ENCODE measurements at regions not wholly inside any gene's neighbourhood (a gene's known extent, or its start where the extent isn't known, plus 50 kb on each side); places are given as distances from the start of the nearest gene placed in this dataset.

DNA sequence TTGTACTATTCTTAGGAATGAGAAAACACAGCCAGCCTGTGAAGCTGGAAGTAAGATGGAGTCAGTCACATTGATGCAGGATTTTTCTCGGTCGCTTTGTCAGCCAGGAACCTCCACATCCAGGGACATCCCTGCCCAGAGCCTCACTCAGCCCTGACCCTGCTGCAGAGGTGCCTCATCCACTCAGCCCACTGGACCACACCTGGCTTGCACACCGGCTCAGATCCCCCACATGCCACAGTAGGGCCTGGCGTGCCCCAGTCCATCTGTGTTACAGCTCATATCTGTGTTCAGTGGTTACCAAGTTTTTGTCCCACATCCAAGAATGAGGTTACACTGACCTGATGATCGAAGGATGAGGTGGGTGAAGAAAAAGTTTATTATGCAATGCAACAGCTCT, 1315.4 kb downstream of the SLITRK1 start:
- no peak for DNase-seq (ENCODE audit: low read depth)
- TF ChIP-seq MYC (IDR thresholded peaks at IDR 0.05; ENCODE audit: low read depth, low read length) (no peak), POLR2A (IDR thresholded peaks at IDR 0.05; ENCODE audit: extremely low read depth, insufficient read length) (no peak)
- TF ChIP-seq, protein P1, sequence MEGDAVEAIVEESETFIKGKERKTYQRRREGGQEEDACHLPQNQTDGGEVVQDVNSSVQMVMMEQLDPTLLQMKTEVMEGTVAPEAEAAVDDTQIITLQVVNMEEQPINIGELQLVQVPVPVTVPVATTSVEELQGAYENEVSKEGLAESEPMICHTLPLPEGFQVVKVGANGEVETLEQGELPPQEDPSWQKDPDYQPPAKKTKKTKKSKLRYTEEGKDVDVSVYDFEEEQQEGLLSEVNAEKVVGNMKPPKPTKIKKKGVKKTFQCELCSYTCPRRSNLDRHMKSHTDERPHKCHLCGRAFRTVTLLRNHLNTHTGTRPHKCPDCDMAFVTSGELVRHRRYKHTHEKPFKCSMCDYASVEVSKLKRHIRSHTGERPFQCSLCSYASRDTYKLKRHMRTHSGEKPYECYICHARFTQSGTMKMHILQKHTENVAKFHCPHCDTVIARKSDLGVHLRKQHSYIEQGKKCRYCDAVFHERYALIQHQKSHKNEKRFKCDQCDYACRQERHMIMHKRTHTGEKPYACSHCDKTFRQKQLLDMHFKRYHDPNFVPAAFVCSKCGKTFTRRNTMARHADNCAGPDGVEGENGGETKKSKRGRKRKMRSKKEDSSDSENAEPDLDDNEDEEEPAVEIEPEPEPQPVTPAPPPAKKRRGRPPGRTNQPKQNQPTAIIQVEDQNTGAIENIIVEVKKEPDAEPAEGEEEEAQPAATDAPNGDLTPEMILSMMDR (IDR thresholded peaks at IDR 0.05; ENCODE audit: low read depth, low read length) = no peak
- TF ChIP-seq, protein P2, sequence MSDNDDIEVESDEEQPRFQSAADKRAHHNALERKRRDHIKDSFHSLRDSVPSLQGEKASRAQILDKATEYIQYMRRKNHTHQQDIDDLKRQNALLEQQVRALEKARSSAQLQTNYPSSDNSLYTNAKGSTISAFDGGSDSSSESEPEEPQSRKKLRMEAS (IDR thresholded peaks at IDR 0.05; ENCODE audit: low read depth, low read length) = no peak
- no peak overlapping the region for H3K4me3 ChIP-seq (ENCODE audit: low read depth, low read length)

DNA sequence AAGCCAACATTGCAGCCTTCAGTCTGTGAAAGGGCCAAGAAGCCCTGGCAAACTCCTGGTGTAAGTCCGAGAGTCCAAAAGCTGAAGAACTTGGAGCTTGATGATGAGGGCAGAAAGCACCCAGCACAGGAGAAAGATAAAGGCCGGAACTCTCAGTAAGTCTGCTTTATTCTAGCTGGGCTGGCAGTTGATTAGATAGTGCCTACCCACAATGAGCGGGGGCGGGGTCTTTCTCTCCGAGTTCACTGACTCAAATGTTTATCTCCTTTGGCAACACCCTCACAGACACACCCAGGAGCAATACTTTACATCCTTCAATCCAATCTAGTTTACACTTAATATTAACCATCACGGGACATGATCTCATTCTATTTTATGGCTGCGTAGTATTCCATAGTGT, 1317.1 kb downstream of the SLITRK1 start:
- DNase-seq (ENCODE audit: low read depth) = no peak
- TF ChIP-seq, protein P1 (IDR thresholded peaks at IDR 0.05; ENCODE audit: low read depth, low read length) = no peak
- TF ChIP-seq POLR2A (IDR thresholded peaks at IDR 0.05; ENCODE audit: extremely low read depth, insufficient read length) (no peak), MYC (IDR thresholded peaks at IDR 0.05; ENCODE audit: low read depth, low read length) (no peak)
- TF ChIP-seq, protein P2 (IDR thresholded peaks at IDR 0.05; ENCODE audit: low read depth, low read length) = no peak

DNA sequence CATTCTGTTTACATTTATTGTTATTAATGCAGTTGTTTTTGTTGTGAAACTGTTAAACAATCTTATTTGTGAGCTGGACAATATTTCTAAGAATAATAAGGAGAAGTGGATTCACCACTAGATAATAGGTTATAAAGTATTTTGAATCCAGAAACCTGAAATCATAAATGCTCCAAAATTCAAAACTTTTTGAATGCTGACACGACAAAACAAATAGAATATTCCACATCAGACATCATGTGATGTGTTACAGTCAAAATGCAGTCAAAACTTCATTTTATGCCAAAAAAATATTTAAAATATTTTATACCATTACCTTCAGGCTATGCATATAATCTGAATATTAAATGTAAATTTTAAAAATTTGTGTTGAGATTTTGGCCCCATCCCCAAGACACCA, 1321.4 kb downstream of the SLITRK1 start:
- no peak for DNase-seq (ENCODE audit: low read depth)
- TF ChIP-seq POLR2A (IDR thresholded peaks at IDR 0.05; ENCODE audit: extremely low read depth, insufficient read length) (no peak), MYC (IDR thresholded peaks at IDR 0.05; ENCODE audit: low read depth, low read length) (no peak)
- TF ChIP-seq, protein P1 (IDR thresholded peaks at IDR 0.05; ENCODE audit: low read depth, low read length) = no peak
- TF ChIP-seq, protein P2 (IDR thresholded peaks at IDR 0.05; ENCODE audit: low read depth, low read length) = no peak
- H3K4me3 ChIP-seq (ENCODE audit: low read depth, low read length) = no peak overlapping the region

More for the DNA sequence above, 1317.1 kb downstream of the SLITRK1 start:
- H3K4me3 ChIP-seq (ENCODE audit: low read depth, low read length) = no peak overlapping the region

DNA sequence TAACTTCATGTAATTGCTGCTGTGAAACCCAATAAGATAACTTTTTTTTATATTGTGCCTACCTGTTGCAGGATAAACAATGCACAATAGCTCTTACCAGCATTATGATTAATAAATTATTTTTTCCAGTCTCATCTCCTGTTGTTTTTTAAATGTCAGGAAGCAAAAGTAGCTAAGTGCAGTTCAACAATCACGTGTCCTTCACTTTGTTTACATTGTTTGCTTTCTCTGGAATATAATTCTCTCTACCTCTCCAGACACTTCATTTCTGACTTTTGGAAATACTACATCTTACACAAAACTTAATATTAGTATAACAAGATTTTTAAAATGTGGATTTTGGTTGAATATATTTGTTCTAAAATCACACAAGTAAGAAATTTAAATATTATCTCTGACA, 1359.4 kb downstream of the SLITRK1 start:
- no peak overlapping the region for H3K4me3 ChIP-seq (ENCODE audit: low read depth, low read length)
- no peak for TF ChIP-seq POLR2A (IDR thresholded peaks at IDR 0.05; ENCODE audit: extremely low read depth, insufficient read length)
- TF ChIP-seq, protein P2 (IDR thresholded peaks at IDR 0.05; ENCODE audit: low read depth, low read length) = no peak
- no peak for TF ChIP-seq MYC (IDR thresholded peaks at IDR 0.05; ENCODE audit: low read depth, low read length)
- TF ChIP-seq, protein P1 (IDR thresholded peaks at IDR 0.05; ENCODE audit: low read depth, low read length) = no peak
- DNase-seq (ENCODE audit: low read depth) = no peak

DNA sequence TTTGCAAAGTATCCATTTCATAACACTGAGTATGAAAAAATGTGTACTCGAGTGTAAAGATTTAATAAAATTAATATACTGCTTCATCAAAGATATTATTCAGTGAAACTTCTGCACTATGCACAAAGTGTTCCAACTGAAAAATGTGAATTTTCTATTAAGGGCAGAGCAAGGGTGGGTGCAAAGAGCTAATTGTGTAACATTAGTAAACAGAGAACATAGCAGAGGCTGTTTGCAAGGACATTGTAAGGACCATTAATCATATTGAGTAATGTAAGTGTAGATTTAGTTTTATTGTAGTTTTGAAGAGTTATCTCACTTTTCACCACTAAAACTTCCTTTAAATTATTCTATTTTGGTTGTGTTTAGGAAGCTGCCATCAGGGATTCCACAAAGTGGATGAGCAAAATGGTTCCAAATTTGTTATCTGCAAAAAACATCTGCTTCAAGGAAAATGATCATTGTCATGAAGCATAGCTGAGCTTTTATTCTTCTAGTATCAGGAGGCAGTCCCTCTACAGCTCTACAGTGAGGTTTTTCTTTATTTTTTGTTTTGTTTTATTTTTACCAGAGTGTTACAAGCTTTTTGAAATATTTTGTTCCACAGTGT, 1375.4 kb downstream of the SLITRK1 start:
- no peak for TF ChIP-seq POLR2A (IDR thresholded peaks at IDR 0.05; ENCODE audit: extremely low read depth, insufficient read length)
- TF ChIP-seq, protein P1 (IDR thresholded peaks at IDR 0.05; ENCODE audit: low read depth, low read length) = no peak
- no peak for TF ChIP-seq MYC (IDR thresholded peaks at IDR 0.05; ENCODE audit: low read depth, low read length)
- TF ChIP-seq, protein P2 (IDR thresholded peaks at IDR 0.05; ENCODE audit: low read depth, low read length) = no peak
- DNase-seq (ENCODE audit: low read depth) = no peak
- no peak overlapping the region for H3K4me3 ChIP-seq (ENCODE audit: low read depth, low read length)
